OCI-LY7 (cell line): ENCODE measurements at regions not wholly inside any gene's neighbourhood (a gene's known extent, or its start where the extent isn't known, plus 50 kb on each side); places are given as distances from the start of the nearest gene placed in this dataset.

Experiments used
- BruUV-seq: library from RNA; stranded (reverse); fragments of 400-500 nt; replicated peaks from 2 replicates; lab custom pipeline; 2021; lab: Mats Ljungman, UMichigan
- CTCF ChIA-PET: fragments of 300-600 bp; sonication (Branson Sonifier 250); formaldehyde crosslinking; loops from one replicate; lab custom pipeline; 2022; ENCODE audit warnings: antibody characterized with exemption; ENCODE audit not compliant: unreplicated experiment; lab: Charles Lee
- POLR2A ChIA-PET: fragments of 300-600 bp; sonication (Branson Sonifier 250); formaldehyde crosslinking; loops from one replicate; lab custom pipeline; 2022; ENCODE audit warnings: antibody characterized with exemption; lab: Charles Lee
- DNase-seq: peaks from one replicate; pipeline ENCODE4 v3.0.0-alpha.2; 2015; ENCODE audit warnings: low spot score
- H2AFZ ChIP-seq: fragments of 200-600 bp; sonication (generic), shearing (Covaris generic); 2 replicates; pipeline ENCODE4 v1.6.1; 2014; ENCODE audit warnings: mild to moderate bottlenecking, antibody characterized with exemption, low read length, moderate library complexity
- H3K27ac ChIP-seq: fragments of 200-600 bp; sonication (generic); 2 replicates; pipeline ENCODE4 v1.5.1; 2014; ENCODE audit warnings: mixed run types, low read depth, mild to moderate bottlenecking, moderate library complexity, low read length, inconsistent platforms; ENCODE audit not compliant: poor library complexity, severe bottlenecking
- H3K36me3 ChIP-seq: fragments of 200-600 bp; sonication (generic); 2 replicates; pipeline ENCODE4 v1.6.1; 2014; ENCODE audit warnings: mild to moderate bottlenecking, antibody characterized with exemption, low read length, moderate library complexity, mixed read lengths; ENCODE audit not compliant: insufficient read depth
- H3K4me1 ChIP-seq: fragments of 200-600 bp; sonication (generic); 2 replicates; pipeline ENCODE4 v1.5.1; 2014; ENCODE audit warnings: mild to moderate bottlenecking, low read length; ENCODE audit not compliant: insufficient read depth, poor library complexity, severe bottlenecking
- H3K4me2 ChIP-seq: fragments of 200-600 bp; sonication (generic); 2 replicates; pipeline ENCODE4 v1.6.1; 2014; ENCODE audit warnings: mild to moderate bottlenecking, low read length
- H3K4me3 ChIP-seq: fragments of 200-600 bp; sonication (generic); 2 replicates; pipeline ENCODE4 v1.5.1; 2014; ENCODE audit warnings: mild to moderate bottlenecking, low read depth, low read length; ENCODE audit not compliant: poor library complexity, severe bottlenecking
- H3K79me2 ChIP-seq: fragments of 200-600 bp; sonication (generic); 2 replicates; pipeline ENCODE4 v1.6.1; 2016; ENCODE audit warnings: low read depth, mild to moderate bottlenecking, low read length, moderate library complexity, mixed read lengths; ENCODE audit not compliant: insufficient read depth
- H3K9me2 ChIP-seq: fragments of 200-600 bp; sonication (generic); 2 replicates; pipeline ENCODE4 v1.6.1; 2016; ENCODE audit warnings: mild to moderate bottlenecking, low read length, mixed read lengths; ENCODE audit not compliant: insufficient read depth
- H3K9me3 ChIP-seq: fragments of 200-600 bp; sonication (generic); 2 replicates; pipeline ENCODE4 v1.6.1; 2014; ENCODE audit warnings: mild to moderate bottlenecking, mixed run types, low read length, mixed read lengths
- H4K20me1 ChIP-seq: fragments of 200-600 bp; sonication (generic); 2 replicates; pipeline ENCODE4 v1.6.1; 2014; ENCODE audit warnings: mild to moderate bottlenecking, antibody characterized with exemption, low read length, moderate library complexity, mixed read lengths; ENCODE audit not compliant: insufficient read depth
- EZH2phosphoT487 ChIP-seq: fragments of 200-600 bp; sonication (generic); IDR thresholded peaks from 2 replicates; pipeline ENCODE4 v1.6.1; 2018; ENCODE audit warnings: low read depth, borderline replicate concordance, mild to moderate bottlenecking, mixed run types, antibody characterized with exemption, low read length, moderate library complexity, mixed read lengths
- intact Hi-C: fragments of 100-400 bp; cut with micrococcal nuclease; formaldehyde crosslinking; loops from one replicate; pipeline ENCODE4 v1.10.0; 2022; ENCODE audit not compliant: unreplicated experiment
- TF ChIP-seq, protein P1 (sequence below): fragments of 200-600 bp; sonication (generic); conservative IDR thresholded peaks from 2 replicates; pipeline ENCODE4 v1.5.1; 2014; ENCODE audit warnings: mild to moderate bottlenecking, antibody characterized with exemption, low read length, moderate library complexity, mixed read lengths

DNA sequence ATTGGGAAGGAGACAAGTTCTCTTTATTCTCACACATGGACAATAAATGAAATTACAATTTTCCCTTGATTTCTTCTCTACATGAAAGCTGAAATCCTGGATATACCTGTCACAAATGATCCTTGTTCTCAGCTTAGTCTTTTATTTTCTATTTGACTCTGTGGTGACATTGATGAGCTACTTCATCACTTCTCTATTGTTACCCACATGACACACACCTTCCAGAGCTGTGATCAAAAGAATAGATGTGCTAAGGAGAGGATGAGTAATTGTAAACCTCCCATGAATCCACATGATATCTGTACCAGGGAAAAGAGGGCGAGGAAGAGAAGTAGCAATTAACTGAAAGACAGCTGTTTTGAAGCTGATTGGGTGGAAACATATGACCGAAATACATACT lies 102.0 kb downstream of the CAVIN4 start:
- H3K4me3 ChIP-seq, result no peak overlapping the region
- POLR2A ChIA-PET, result interaction anchor here (0.7 to 1.1 kb wide), 3 partner anchors 10 to 350 kb away, joined by 3 read pairs; no protein-coding TSS in a partner anchor
- intact Hi-C loops, result no loop called here
- H3K4me1 ChIP-seq, result no peaks in the 10 kb centered on the region
- CTCF ChIA-PET, result no interaction called here
- no peak overlapping the region for H2AFZ ChIP-seq
- no peak overlapping the region for H3K27ac ChIP-seq
- no peaks in the 10 kb centered on the region for H4K20me1 ChIP-seq
- no peak for TF ChIP-seq EZH2phosphoT487
- TF ChIP-seq, protein P1, sequence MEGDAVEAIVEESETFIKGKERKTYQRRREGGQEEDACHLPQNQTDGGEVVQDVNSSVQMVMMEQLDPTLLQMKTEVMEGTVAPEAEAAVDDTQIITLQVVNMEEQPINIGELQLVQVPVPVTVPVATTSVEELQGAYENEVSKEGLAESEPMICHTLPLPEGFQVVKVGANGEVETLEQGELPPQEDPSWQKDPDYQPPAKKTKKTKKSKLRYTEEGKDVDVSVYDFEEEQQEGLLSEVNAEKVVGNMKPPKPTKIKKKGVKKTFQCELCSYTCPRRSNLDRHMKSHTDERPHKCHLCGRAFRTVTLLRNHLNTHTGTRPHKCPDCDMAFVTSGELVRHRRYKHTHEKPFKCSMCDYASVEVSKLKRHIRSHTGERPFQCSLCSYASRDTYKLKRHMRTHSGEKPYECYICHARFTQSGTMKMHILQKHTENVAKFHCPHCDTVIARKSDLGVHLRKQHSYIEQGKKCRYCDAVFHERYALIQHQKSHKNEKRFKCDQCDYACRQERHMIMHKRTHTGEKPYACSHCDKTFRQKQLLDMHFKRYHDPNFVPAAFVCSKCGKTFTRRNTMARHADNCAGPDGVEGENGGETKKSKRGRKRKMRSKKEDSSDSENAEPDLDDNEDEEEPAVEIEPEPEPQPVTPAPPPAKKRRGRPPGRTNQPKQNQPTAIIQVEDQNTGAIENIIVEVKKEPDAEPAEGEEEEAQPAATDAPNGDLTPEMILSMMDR, result no peak
- BruUV-seq, result no TSS peak
- no peaks in the 10 kb centered on the region for H3K9me2 ChIP-seq
- no peaks in the 10 kb centered on the region for H3K79me2 ChIP-seq
- no peak for DNase-seq
- no peak overlapping the region for H3K4me2 ChIP-seq
- no peaks in the 10 kb centered on the region for H3K36me3 ChIP-seq
- H3K9me3 ChIP-seq, result no peaks in the 10 kb centered on the region

DNA sequence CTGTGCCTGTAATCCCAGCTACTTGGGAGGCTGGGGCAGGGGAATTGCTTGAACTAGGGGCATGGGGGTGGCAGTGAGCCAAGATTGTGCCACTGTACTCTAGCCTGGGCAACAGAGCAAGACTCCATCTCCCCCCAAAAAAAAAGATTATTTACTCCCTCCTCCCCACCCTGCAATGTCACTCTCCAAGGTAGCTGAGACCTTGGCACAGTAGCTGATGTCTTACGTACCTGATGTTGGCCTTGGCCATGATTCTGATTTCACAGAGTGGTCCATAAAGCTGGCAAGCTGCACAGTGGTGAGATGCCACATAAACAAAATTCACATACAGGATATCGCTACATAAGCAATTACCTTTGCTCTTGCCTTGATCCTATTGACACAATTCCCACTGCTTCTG lies 108.5 kb downstream of the CAVIN4 start:
- Histone ChIP-seq H3K9me2 (no peaks in the 10 kb centered on the region), H3K9me3 (no peaks in the 10 kb centered on the region), H3K79me2 (no peaks in the 10 kb centered on the region), H4K20me1 (no peaks in the 10 kb centered on the region), H3K36me3 (no peaks in the 10 kb centered on the region), H2AFZ (no peak overlapping the region), H3K4me3 (no peak overlapping the region), H3K4me2 (no peak overlapping the region), H3K4me1 (no peaks in the 10 kb centered on the region), H3K27ac (no peak overlapping the region)
- ChIA-PET CTCF (no interaction called here), POLR2A (no interaction called here)
- intact Hi-C loops, result no loop called here
- TF ChIP-seq EZH2phosphoT487, result no peak
- TF ChIP-seq, protein P1, result no peak
- no peak for DNase-seq
- no TSS peak for BruUV-seq

- TF ChIP-seq EZH2phosphoT487, result no peak
- TF ChIP-seq, protein P1, result no peak
- CTCF ChIA-PET, result no interaction called here
Observed at GRCh38 chr9:100689635-100690034, 111.8 kb downstream of the CAVIN4 start.

More at GRCh38 chr9:100689635-100690034, 111.8 kb downstream of the CAVIN4 start:
- intact Hi-C loops, result no loop called here
- no peaks in the 10 kb centered on the region for H3K36me3 ChIP-seq
- no peak overlapping the region for H2AFZ ChIP-seq
- no peaks in the 10 kb centered on the region for H4K20me1 ChIP-seq
- H3K27ac ChIP-seq, result no peak overlapping the region
- no peak overlapping the region for H3K4me3 ChIP-seq
- no TSS peak for BruUV-seq
- POLR2A ChIA-PET, result no interaction called here
- no peak for DNase-seq
- no peak overlapping the region for H3K4me2 ChIP-seq
- no peaks in the 10 kb centered on the region for H3K9me2 ChIP-seq
- H3K79me2 ChIP-seq, result no peaks in the 10 kb centered on the region
- no peaks in the 10 kb centered on the region for H3K4me1 ChIP-seq
- no peaks in the 10 kb centered on the region for H3K9me3 ChIP-seq
